Keratinocyte (primary cell): ENCODE measurements at regions not wholly inside any gene's neighbourhood (a gene's known extent, or its start where the extent isn't known, plus 50 kb on each side); places are given as distances from the start of the nearest gene placed in this dataset.

Experiments used
- EZH2 ChIP-seq: IDR thresholded peaks from one replicate; pipeline ENCODE4 v1.6.1; 2012; ENCODE audit warnings: inconsistent platforms, mild to moderate bottlenecking, low read length, moderate library complexity
- TF ChIP-seq, protein P1 (sequence below), 3 experiments: IDR thresholded peaks in 1 of 3; conservative IDR thresholded peaks in 1 of 3; optimal IDR thresholded peaks in 1 of 3; 2 replicates in 2 of 3; 3 replicates in 1 of 3; pipeline versions ENCODE3 to v1.5.1; 2011; ENCODE audit warnings: low read length in 3 of 3, mild to moderate bottlenecking in 3 of 3, moderate library complexity in 2 of 3, control low read depth in 1 of 3, inconsistent platforms in 1 of 3; ENCODE audit not compliant: insufficient read depth in 2 of 3; ENCODE audit errors: extremely low read depth in 1 of 3

DNA sequence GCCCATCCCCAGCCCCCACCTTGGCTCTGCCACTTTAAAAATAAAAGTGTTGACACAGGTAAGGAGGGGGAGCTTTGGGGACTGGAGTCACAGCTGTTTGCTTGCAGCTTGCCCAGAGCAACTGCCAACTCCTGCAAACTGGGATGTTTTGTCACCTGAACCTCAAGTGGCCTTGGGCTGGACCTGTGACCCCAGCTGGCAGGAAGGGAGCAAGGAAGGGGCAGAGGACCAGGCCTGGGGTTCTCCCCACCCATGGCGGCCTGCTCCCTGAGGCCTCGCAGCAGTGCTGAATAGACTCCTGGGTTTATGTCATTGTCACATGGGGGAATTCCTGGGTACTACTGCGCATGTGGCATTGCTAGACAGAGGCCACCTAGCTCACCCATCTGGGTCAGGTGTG, 246.9 kb upstream of the TLE3 start:
- TF ChIP-seq, protein P1, sequence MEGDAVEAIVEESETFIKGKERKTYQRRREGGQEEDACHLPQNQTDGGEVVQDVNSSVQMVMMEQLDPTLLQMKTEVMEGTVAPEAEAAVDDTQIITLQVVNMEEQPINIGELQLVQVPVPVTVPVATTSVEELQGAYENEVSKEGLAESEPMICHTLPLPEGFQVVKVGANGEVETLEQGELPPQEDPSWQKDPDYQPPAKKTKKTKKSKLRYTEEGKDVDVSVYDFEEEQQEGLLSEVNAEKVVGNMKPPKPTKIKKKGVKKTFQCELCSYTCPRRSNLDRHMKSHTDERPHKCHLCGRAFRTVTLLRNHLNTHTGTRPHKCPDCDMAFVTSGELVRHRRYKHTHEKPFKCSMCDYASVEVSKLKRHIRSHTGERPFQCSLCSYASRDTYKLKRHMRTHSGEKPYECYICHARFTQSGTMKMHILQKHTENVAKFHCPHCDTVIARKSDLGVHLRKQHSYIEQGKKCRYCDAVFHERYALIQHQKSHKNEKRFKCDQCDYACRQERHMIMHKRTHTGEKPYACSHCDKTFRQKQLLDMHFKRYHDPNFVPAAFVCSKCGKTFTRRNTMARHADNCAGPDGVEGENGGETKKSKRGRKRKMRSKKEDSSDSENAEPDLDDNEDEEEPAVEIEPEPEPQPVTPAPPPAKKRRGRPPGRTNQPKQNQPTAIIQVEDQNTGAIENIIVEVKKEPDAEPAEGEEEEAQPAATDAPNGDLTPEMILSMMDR (optimal IDR thresholded peaks at IDR 0.05 in 1 of 3, IDR thresholded peaks at IDR 0.05 in 1 of 3, conservative IDR thresholded peaks at IDR 0.05 in 1 of 3; ENCODE audit: extremely low read depth in 1 of 3, insufficient read depth in 2 of 3, low read length in 3 of 3), result no peak
- no peak for TF ChIP-seq EZH2
